ENCODE measurements at regions not wholly inside any gene's neighbourhood (a gene's known extent, or its start where the extent isn't known, plus 50 kb on each side); places are given as distances from the start of the nearest gene placed in this dataset.

DNA sequence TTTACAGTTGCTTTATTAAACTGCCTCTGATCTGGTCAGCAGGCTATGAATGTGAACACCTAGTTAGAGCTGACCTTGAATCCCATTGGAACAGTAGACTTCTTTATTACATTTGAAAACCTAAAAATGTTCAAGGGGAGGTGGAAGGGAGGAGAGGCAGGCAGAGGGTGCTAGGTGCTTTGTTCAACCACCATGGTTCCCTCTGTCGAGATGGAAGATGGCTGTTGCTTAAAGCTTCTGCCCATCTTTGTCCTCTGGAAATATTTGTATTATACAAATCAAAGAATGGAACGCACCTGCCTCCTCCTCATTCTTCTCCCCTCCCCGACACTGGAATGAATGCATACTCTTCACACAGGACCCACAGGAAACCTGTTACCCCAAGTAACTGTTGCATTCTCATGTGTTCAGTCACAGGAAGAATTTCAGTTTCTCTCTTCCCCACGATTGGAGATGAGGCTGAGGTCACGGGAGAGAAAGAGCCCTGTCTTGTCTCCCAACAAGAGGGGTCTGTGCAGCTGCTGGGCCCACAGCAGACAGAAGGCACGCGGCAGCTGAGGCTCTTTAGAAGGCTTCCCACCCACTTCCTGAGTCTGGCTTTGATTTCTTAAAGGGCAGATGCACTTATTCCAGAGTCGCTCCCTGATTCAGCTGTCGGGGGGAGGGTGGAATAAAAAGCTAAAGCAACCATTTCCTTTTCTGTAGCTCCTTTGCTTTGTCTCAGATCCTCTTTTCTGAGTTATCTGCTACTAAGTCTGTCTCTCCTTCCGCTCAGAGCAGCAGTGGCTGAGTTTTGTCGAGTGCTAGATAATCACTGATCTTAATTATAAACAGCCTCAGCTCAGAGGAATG is 217.9 kb upstream of the BTG1 start:
- TF ChIP-seq EZH2 (IDR thresholded peaks at IDR 0.05) (no peak), POLR2AphosphoS5 (IDR thresholded peaks at IDR 0.05; ENCODE audit: borderline replicate concordance, low read depth, low read length) (peak; percentile 30; the same call in 1 of the 2 replicates), FOXP2 (optimal IDR thresholded peaks at IDR 0.05; ENCODE audit: control extremely low read depth, extremely low read length, insufficient read depth) (no peak)
